GF-D8 (cell line): ENCODE measurements at regions not wholly inside any gene's neighbourhood (a gene's known extent, or its start where the extent isn't known, plus 50 kb on each side); places are given as distances from the start of the nearest gene placed in this dataset.

Source experiments
- DNase-seq: peaks from one replicate; lab custom pipeline; 2025; lab: John Stamatoyannopoulos, UW

DNA sequence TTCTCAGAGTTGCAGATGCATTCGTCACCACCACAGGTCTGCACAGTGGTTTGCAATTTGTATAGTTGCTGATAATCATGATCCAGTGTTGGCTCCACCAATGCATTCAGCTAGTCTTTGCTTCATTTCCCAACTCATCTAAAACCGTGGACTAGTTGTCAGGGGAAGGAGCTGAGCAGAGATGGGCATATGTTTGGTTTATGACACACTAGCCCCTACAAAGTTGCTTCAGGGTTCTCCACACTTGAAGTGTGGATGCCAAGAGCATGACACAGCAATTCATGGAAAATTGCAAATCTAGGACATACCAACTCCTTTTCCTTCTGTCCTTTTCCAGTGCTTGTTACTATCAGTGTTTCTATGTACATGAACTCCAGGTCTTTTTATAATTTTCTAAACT is 168.0 kb downstream of the TNFSF13B start:
- no peak for DNase-seq

DNA sequence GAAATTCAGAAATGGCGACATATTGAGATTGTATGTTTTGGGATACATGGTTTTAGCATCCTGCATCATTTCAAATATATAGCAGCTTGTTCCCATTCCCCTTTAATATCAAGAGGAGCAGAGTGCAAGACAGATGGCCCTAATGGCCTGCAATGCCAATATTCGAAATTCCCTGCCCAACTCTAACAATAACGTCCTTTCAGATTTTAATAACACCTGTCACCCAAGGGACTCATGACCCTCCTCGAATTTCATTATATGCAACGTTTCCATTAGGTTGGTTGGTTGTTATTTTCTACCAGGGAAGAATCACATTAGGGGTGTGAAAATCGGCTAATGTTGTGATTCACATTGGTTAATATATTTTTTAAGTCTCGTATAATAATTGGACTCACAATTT is 170.0 kb downstream of the TNFSF13B start:
- DNase-seq, result no peak

DNA sequence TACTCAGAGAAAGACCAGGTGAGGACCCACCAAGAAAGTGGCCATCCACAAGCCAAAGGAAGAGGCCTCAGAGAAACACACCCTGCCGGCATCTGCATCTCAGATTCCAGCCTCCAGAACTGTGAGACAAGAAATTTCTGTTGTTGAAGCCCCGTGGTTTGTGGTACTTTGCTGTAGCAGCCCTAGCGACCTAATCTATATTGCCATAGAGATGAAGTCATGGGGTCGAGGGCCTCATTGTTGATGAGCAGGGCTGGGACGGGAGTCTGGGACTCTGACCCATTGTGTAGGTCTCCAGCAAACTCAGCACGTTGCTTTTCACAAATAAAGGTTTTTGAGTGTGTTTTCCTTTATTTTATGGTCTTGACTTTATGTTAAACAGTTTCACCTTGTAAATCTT is 174.9 kb downstream of the TNFSF13B start:
- no peak for DNase-seq

DNA sequence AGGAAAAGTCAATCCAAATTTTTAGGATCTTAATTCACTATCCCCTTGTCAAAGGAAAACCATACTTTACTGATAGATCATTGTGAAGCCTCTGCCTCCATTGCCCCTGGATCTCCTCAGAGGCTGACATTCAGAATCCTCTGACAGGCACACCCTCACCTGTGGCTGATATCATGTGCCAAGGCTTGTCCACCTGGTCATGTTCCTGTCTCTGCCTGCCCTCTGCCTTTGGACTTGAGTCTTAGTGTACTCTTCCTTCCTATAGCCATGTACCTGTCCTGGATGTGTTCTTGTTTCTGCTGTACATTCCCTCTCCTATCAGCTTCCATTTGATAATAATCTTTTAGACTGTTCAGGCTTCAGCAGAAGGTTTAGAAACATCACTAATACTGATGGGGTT is 179.4 kb downstream of the TNFSF13B start:
- DNase-seq, result no peak

DNA sequence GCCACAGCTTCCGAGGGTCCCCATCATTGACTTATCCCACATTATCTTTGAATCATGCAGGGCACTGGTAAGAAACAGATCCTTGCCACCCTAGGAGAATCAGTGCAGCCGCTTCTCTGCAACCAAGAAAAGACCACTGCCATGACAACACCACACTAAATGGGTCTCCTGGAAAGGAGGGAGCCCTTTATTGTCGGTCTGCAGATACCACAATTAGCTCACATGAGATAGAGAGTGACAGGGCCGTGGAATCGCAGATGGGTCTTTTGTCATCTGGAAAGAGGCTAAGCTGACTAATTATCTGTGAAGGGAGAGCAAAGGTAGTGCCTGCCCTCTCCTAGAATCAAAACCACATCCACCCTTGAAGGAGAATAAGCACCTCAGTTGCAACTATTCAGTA is 178.3 kb upstream of the MYO16 start:
- DNase-seq, result no peak

DNA sequence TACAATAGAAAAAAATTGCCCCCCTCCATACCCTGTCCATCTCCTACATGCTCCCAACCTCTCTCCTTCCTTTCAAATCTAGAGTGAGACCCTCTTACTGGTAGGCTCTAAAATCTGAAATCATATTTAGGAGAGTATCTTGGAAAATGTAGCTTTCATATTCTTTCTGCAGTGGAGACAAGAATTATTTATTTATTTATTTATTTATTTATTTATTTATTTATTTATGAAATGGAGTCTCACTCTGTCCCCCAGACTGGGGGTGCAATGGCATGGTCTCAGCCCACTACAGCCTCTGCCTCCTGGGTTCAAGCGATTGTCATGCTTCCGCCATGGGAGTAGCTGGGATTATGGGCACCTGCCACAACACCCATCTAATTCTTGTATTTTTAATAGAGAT is 174.1 kb upstream of the MYO16 start:
- no peak for DNase-seq

DNA sequence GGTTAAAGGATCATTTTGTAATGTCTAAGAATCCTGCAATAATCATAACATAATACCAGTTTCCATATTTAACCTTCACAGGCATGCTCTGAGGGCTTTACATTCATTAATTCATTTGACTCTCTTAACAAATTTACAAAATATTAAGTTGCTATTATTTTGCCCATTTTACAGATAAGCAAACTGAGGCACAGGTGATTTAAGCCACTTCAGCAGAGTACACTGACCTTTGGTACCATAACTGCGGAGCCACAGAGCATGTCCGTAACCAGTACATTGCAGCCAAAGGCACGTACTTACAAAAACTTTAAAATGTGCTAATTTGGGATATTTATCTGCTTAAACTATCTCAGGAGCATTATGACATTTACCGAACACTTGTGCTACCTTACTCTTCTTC is 169.4 kb upstream of the MYO16 start:
- DNase-seq, result no peak

DNA sequence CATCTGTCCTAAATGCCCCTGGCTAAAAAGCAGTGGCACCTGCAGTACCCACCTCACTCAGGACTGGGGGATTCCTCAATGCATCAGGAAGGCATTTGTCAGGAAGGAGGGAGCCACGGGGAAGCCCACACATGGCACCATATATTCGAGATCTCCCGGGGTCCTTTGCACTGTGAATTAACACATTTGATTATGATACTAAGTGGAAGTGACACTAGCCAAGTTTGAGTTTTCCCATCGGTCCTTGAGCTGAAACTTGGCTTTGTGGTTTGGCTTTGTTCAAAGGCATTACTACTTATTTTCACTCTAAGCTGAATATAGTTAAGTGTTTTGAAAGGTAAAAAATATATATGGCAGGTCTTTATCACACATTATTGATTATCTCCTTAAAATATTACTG is 168.7 kb upstream of the MYO16 start:
- no peak for DNase-seq

DNA sequence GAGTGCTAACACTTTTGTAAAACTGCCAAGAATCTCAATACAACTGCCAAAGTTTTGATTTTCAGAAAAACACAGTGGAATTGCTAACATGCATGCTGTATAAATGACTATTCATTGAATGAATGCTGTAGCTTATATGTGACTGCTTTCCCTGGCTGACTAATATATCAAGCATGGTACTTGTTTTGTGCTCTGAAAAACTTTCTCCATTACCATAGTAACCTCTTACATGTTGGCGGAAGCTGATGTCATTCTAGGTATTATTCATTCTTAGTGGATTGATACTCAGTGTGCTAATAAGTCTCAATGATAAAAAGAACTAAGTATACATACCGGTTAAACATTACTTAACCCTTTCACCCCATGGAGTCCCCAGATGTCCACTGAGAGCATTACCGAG is 166.1 kb upstream of the MYO16 start:
- no peak for DNase-seq

DNA sequence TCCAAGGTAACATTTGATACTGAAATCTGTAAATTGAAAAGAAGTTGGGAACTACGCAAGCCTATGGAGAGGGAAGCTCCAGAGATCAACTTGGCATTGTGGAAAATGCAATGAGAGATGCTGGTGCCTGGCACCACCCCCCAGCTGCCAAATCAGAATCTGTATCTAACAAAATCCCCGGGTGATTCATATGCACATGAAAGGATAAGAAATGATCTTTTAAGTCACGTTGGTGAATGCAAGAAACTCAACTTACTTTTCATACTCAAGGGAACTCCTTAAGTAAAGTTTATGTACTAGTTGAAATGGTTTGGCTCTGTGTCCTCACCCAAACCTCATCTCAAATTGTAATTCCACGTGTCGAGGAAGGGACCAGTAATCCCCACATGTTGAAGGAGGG is 158.5 kb upstream of the MYO16 start:
- no peak for DNase-seq

DNA sequence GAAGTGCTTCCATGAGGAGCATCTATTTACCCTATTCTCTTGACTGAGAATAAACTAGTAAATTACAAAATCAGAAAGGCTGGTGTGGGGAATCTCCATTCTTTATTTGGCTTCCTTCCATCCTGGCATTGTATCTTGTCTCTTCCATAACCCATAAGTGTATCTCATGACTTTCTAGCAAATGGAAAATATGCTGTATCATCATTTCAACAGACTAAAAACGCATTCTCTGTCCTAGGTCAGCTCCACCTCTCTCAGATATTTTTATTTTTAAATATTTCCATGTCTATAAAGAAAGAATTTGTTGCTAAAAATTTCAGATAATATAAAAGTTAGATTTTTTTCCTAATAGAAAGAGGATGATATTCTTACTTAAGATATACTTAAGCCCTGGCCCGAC is 154.2 kb upstream of the MYO16 start:
- DNase-seq, result no peak

DNA sequence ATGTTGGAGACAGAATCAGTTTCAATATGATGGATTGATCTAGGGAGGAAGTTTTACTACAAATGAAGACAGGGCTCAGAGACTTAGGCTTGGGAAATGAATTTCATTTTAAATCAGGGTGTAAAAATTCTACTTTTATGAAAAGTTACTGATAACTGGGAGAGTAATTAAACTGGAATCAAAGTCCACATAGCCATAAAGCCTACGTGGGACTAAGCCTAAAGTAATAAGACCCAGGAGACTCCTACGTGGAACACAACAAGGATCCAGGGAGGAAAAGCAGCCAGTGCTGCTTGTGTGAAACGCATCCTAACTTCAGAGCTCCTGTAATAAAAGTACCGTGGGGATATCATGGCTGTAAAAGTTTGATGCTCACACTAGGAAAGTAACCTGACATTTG is 152.0 kb upstream of the MYO16 start:
- no peak for DNase-seq

DNA sequence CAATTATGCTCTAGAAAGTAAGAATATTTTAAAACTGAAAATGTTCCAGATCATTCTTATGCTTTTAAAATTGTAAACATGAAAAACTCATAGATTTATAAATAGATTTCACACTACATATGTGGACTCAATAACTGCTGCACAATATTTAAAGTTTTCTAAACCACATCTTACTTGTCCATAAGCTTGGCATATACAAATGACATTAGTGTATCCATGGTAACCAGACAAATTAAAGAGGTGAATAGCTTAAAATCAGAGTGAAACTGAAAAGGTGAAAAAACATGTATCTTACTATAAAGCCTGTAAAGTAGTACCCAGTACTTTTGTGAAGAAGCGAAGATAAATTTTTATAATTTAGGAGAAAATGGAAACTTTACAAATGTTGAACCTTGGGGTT is 151.2 kb upstream of the MYO16 start:
- DNase-seq, result no peak

DNA sequence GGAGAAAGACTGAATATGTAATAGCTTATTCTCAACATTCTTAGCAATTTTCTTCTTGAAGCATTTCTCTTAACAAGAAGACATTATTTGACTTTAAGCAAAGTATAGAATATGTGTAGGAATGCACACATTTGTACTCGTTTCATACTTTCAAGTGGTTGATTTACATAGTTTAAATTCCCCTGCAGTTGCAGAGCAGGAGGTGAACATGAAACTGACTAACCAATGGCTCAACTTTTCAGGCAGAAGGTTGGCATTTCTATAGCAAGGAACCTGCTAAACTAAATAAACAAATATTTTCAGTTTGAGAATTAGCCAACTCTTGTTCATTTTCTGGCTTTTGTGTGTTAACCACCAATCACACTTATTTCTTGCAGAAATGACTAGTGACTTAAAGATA is 145.4 kb upstream of the MYO16 start:
- no peak for DNase-seq

DNA sequence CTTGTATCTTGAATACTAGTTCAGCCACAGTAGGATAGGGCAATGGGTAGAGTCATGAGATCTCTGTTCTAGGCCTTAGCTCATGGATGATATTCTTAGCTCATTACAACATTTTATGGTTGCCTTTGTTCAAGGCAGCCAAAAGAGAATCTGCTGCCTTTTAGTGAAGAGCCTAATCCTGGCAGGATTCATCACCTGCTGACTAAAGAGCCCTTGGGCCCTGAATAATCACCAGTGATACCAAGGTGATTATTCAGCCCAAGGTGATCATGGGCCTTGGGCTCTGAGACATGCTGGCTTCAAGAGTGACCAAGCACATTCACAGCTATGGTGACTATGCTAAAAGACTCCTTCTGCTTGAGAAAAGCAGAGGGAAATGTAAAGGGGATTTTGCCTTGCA is 143.3 kb upstream of the MYO16 start:
- DNase-seq, result no peak

DNA sequence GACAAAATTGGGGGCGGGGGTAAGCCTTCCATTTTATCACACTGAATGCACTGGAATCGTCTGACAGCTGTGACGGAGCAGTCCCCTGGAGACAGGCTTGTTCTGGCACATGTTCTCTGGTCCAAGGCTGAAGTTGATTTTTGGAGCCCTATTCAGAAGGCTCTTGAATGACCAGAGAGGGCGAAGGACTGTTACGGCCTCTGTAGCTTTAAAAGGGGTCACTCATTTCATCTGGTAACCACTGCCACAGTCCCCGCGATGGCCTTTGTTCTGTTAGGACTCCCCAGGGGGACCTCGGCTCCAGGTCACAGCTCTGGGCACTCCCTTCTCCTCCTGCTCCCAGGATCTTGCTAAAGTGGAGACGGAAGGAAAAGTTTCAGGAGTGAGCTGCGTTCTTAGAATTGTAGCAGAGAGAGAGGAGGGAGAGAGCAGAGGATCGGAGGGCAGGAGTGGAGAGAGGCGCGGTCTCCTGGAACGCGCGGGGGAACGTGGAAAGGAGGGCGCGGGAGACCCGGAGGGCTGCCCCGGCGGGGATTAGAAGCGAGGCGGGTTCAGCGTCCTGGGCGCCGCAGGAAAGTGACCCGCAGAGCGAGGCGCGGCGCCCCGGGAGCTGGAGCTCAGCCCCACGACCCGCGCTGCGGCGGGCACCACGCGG is 134.3 kb upstream of the MYO16 start:
- no peak for DNase-seq

DNA sequence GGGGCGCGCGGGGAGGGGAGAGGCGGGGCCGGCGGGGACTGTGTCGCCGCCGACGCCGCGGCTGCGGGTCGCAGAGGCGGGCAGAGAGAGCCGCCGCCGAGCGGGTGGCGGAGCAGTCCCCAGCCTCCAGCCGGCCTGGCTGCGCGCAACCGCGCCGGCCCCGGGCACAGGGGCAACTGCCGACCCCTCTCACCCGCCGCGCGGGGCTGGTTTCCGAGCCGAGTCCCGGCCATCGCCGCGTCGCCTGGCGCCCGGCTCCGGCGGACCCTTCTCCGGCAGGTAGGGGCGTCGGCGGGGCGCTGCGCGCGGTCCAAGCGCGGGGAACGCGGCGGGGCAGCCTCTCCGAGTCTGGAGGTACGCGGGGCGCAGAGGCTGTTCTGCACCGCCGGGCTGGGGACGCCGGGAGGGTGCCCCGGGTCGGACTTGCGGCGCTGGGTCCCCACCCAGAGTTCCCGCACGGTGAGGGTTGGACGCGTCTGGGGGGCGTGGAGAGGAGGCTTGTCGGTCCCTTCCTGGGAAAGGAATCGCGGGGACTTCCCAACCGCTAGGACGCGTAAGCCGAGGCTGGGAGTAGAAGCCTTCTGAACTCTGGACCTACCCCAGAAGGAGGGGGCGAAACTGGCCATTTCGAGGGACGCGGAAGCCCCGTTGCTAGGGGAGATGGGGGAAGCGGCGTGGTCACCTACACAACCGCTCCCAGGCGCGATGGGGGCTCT is 133.6 kb upstream of the MYO16 start:
- no peak for DNase-seq

DNA sequence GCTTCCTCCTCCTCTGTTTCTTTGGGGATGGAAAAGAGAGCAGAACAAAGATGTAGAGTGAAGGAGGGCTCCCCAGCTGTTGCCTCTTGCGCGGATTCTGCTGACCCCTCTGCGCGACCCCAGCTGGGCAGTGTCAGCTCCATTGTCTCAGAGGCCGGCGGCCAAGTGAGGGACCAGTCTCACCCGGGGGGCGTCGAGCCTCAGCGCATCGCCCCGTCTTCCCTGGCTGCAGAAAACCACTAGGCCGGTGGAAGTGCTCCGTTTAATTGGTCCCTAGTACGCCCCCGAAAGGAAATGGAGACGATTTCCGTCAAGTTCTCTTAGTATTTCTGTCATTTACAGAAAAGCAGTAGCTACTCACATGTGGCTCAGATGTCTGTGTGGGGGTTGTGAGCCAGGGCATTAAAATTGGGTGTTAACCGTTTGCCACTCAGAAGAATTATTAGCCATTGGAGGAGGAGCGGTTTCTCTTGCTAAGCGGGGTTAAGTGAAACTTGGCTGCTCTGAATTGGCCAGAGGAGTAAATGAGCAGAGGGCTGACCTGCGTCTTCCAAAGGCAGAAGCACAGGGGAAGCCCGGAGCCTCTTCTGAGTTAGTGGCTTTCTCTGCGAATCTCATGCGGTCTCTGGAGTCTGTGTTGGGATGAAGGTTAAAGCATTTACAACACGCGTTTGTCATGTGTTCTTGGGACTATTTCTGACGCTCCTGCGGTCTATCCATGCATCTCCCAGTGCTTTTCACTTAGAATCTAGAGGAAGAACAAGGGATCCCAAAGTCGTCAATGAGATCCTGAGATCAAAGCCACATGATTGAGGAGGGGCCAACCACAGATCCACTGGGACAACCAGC is 132.8 kb upstream of the MYO16 start:
- DNase-seq, result no peak

DNA sequence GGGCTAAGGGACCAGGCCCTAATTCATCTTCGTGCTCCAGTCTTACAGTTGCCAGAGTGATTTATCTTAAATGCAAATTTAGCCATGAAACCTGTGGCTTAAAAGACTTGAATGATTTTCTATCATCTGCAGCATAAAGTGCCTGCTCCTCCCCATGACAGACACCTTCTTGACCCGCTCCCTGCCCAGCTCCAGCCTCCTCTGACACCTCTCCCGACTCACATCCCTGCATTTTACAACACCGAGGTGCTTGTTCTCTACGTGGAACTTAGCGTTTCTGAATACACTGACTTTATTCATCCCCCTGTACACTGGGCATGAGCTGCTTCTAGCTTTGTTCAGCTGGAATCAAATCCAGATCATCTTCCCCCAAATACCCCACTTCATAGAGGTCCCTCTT is 128.7 kb upstream of the MYO16 start:
- DNase-seq, result no peak

DNA sequence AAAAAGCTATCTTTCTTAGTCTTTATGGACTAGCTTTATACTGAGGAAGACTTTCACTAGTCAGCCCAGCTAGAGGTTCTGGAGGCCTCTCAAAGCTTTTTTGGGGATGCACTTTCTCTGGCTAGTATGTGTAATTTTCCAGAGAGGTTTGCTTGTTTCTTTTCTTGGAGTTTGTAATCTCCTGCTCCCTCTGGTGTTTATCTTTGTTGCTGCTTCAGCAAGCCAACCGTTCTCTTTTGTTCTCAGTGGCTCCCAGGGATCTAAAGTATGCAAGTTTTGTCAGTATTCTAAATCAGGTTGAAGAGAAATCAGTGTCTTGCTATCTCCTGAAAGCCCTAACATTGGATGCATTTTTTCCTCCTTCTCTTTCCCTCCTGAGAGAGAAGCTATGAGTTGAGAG is 121.1 kb upstream of the MYO16 start:
- no peak for DNase-seq

DNA sequence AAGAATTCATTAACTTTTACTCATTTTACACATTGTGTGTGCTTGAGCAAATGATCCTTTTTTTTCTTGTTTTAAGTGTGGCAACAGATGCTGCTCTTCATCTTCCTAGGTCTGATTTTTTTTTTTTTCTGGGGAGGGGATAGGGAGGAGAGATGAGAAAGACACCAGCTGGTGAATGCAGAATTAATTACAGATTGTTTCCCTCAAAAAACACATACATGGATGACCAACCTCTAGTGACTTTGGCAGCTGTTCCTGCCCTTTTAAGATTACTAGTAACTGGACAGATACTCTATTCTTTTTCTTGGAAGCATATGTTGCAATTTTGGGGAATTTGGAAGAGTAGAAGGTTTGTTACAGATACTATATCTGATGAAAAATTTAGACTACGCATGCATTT is 103.6 kb upstream of the MYO16 start:
- DNase-seq, result no peak

DNA sequence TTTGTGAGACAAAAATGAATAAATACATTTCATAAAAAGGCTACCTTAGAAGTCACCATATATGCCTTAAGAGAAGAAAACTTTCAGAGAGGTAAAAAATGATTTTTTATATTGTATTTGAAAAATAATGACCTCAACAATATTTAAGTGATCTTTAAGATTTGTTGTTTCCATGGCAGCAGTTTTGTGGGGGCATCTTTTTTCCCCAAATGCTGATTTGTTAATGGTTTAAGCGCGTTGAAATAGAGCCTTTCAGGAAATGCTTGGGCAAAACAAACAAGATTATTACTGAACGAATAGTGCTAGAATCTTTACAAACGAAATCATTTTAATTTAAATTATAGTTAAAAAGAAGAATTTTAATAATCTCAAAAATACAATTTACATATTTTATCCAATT is 103.1 kb upstream of the MYO16 start:
- no peak for DNase-seq

DNA sequence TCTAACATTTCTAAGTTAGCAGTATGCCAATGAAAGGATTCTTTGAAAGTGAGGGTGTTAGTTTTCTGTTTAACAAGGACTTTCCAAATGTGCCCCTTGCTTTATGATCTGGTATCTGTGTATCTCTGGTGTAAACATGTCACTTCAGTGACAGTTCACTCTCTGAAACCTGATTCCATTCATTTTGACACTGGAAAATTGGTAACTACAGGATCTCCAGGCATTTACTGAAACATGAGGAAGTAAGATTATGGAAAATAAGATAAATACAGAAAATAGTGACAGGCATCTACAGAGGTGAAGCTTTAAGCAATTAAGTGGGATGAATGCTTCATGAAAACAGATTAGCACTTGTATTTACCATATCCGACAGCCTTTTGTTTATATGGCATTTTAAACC is 101.6 kb upstream of the MYO16 start:
- DNase-seq, result no peak
